GM18868 (cell line): ENCODE measurements at regions not wholly inside any gene's neighbourhood (a gene's known extent, or its start where the extent isn't known, plus 50 kb on each side); places are given as distances from the start of the nearest gene placed in this dataset.

ENCODE experiments used
- ATAC-seq: cut with Tn5 transposase; IDR thresholded peaks from one replicate; pipeline ENCODE4 v1.9.1; 2021; ENCODE audit warnings: mild to moderate bottlenecking, moderate library complexity; ENCODE audit not compliant: unreplicated experiment

DNA sequence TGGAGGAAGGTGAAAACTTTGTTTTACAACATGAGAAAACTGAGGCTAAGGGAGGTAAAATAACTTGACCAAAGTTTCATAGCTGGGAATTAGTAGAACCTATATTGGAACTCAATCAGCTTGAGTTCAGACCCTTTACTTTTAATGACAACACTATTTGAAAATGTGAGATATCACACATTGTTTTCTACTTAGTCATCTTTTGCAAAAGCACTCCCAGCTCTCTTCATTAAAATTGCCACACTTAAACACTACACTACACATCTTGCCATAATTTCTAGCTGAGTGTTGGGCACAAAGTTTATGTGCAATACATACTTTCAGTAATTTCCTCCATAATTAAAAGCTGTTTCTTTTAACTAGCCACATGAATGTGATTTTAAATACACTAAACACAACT is 230.4 kb upstream of the DCBLD2 start:
- ATAC-seq, result no peak

DNA sequence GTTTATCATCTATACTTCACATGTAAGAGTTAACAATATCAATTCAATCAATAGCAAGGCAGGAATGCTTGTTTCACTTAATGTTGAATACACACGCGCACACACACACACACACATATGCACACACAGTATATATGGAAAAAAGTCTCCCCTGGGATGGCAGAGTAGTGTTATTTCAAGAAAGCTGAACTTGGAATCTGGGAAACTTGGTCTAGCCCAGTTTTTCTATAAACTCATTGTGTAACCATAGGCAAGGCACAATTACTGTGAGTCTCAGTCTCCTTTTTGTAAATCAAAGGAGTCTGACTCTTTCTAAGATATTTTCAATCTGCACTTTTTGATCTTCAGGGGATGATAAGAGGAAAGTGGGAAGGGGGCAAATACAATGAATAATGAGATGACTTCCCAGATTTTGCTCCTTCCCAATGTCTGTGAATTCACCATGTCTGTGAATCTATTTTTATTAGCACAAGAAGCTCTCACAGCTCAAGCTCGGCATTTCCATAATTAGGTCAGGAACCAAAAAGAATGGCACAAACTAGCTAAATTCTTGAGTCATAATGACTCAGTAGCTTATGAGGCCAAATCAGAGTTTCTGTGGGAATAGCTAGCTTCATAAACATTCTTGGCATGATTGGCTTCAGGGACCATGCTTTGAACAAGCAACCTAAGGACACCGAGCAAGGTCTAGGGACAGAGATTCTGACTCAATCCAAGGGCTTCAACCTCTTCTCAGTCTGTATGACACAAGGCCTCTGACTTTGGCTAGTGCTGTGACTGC is 227.4 kb upstream of the DCBLD2 start:
- ATAC-seq, result no peak

DNA sequence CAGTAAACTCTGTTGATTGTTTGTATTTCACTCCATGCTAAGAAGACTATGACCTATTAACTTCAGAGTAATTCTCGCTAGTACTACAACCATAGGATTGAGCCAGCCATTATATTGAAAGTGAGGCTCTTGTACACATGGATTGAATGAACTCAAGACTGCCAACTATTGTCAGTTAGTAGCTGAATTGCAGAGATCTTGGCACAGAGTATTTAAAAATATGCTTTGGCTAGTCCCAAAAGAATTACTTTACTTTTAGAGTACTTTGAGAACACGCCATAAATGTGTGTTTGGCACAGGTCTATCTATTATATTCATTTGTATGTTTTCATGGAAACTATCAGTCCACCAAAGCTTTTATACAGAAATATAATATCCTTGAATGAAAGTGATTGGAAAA is 226.7 kb upstream of the DCBLD2 start:
- no peak for ATAC-seq

DNA sequence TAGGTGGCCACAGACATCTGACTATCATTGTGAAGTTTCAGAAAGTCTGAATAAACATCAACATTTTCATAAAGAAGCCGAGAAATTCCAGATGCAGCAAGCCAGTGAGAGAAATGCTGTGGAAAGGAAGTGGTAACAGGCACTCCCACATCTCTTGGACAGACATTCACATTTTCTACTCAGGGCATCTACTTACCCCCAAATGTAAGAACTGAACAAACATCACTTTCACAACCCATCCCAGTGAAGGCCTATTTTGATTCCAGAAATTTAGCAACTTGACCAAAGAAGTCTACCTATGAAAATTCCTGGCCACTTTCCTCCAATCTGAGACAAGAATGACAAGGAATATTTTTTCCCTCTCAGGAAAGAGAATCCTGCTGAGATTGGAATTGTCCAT is 224.8 kb upstream of the DCBLD2 start:
- no peak for ATAC-seq

DNA sequence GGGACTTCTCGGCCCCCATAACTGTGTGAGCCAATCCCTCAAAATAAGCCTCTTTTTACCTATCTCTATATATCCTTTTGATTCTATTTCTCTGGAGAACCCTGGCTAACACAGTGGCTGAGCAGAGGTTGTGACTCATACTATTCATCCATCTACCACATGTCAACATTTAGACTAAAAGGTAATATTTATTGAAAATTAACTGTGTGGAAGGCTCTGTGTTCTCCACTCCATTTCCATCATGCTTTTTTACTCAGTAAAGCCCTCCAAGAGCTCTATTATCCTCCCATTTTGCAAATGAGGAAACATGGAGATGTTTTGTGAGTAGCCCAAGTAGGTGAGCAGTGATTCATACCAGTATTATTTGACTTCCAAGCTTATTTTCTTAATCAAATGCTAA is 217.9 kb upstream of the DCBLD2 start:
- ATAC-seq, result no peak

DNA sequence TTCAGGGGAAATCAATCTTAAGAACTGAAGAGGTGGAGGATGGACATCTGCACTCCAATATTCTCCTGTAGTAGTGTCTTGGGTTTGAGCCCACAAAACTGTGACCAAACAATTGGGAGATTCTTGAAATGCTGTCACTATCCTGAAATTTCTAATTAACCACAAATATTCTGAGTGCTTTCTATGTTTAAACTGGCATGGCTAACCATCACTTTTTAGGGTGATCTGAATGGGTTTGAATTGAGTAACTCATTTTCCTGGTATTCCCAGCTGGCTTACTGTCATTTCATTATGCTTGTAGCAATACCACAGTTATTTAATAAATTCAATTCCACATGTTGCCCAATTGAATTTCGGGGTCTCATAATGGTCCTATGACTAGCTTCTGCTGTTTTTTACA is 216.9 kb upstream of the DCBLD2 start:
- no peak for ATAC-seq

DNA sequence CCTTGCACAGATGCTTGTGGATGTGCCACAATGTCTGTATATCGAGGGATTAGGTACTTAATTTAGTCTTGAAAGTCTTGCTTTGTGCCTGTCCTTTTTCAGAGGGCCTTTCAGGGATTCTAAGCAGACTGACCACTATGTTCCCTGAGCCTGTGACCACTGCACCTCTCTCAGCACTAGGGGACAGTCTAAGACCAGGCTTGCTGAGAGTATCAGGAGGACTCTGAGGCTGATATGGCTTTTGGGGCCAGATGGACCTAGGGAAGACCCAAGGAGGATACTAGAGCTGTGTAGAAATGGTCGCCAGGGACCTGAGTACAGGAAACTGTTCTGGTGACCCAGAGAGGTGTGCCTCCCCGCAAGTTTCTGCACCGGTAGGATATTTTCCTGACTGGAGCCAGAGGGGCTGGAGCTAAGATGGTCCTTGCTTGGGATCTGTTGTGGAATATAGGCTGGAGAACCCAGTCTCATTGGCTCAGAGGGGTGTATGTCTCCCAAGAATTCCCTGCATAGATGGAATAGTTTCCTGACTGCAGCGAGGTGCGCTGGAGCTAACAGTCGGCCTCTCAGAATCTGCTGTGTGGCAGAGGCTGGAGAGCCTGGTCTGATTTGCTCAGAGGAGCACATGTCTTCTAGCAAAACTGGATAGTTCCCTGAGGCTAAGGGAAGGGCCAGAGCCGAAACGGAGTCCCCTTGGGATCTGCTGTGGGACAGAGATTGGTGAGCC is 213.2 kb upstream of the DCBLD2 start:
- peak; percentile 47 for ATAC-seq

DNA sequence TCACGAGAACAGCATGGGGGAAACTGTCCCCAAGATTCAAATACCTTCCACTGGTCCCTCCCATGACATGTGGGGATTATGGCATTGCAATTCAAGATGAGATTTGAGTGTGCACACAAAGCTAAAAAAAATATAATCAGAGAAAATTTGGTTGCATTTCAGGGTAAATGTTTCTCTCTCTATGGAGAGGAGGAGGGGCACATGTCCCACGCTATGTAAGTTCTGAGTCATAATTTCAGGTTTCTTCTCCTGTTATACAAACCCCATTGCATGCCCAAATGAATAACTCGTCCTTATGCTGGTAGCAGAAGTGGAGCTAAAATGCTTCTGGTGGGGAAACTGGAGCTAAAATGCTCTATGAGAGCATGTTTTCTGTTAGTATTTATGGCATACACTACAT is 209.7 kb upstream of the DCBLD2 start:
- ATAC-seq, result peak; percentile 91

DNA sequence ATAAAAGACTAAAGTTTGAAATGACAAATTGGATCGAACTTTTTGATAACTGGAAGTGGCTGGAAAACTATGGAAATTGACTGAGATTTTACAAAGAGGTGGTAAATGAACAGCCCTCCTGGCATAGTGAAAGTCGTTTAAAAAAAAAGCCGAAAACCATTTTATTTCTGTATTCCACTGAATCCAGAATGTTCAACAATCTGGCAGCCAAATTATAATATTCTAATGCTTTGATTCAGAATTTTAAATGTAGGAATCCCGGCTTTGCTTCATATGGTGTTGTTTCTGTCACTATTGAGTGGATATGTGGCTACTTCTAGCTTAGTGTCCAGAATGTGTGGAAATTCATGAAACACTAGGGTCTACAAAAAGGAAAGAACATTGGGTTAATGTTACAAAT is 208.9 kb upstream of the DCBLD2 start:
- no peak for ATAC-seq

DNA sequence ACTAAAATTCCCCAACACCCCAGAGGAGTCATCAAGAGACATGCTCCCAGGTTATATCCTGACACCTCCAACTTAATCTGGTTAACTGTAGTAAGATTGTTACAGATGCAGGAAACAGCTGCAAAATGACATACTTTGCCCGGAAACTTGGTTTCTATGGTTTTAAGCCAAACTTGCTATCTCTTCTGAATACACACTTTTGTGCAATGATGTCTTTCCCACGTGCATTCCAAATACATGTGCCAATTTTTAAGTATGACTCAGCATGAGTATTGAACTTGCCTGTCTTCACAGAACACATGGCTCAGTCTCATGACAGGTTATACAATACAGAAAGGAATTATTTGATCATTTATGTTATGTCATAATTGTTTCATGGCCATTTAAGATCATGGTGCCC is 207.0 kb upstream of the DCBLD2 start:
- ATAC-seq, result no peak

DNA sequence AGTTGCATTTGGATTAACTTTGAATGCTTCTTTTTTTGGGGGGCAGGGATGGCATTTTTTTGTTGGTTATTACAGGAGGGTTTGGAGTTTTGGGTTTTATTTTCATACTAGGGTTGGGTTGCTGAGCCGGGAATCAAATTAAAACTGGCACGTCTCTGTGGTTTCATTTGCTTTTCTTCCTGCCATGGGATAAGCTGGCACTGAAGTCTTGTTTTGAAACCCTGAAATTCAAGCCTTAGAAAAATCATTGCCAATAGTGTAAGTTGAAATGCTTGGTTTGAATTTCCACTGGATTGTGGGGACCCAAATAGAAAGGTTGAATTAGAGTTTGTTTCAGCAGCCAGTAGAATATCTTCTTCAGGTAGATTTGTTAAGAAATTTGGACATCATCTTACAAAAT is 193.1 kb upstream of the DCBLD2 start:
- ATAC-seq, result no peak

DNA sequence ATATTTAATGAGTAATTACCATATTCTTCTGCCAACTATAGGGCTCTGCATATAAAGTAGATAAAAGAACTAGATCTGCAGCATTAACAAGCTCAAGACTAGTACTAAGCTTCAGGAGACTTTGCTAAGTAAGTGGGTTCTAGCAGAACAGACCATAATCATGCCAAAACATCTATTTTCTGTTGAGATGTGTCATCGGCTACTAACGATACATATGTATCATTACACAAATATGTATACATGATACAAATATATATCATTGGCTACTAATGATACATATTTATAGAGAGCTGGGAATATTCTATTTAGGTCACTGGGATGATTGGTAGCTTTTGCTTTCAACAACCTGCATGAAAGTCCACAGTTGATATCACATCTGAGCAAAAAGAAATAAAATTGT is 185.8 kb upstream of the DCBLD2 start:
- ATAC-seq, result no peak

DNA sequence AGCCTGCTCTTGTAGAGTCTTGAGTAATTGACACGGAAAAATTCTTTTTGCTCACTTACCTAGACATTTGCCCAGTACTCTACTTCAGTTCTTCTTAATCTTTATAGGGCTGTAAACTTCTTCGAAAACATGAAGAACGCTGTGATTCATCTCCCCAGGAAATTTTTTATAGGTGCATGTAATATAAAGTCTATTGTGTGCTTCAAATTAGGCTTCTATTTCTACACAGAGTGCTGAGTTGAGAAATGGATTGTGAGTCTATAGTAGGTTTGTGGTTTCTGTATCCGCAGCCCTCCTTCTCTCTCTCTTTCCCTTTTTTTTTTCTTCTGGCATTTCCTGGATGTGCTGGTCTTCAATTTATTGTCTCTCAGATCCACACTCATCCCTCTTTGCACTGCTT is 183.3 kb upstream of the DCBLD2 start:
- no peak for ATAC-seq

DNA sequence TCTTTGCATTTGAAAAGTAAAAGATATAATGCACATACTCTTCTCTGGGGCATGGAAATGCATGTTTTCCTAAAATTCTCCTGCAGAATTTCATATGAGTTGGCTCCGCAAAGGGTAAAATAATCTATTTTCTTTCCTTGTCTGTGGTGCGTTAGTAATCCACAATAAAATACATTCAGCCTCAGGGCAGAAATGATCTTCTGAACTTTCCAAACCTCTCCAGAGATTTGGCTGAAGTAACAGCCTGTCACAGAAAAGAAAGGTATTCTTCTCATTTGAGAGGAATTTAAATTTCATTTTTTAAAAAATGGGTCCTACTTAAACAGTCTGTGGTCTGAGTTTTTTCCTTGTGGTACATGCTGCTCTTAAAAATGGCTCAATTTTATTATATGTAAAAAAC is 182.7 kb upstream of the DCBLD2 start:
- ATAC-seq, result no peak

DNA sequence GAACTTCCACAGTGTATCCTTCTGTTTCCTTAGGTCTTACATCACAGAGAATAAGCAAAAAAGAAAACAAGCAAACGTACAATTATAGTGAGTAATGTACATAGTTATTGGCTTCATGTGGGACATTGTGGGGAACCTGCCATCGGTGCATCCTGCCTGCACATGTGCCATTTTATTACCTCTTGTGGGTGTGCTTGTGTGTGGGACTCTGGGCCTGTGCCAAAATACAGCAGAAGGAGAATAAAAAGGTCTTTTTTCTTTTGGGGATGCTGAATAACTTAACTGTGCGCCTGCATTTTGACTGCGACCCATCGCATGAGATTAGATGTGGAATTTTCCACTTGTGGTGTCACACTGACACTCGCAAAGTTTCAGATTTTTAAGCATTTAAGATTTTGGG is 169.6 kb upstream of the DCBLD2 start:
- ATAC-seq, result no peak

DNA sequence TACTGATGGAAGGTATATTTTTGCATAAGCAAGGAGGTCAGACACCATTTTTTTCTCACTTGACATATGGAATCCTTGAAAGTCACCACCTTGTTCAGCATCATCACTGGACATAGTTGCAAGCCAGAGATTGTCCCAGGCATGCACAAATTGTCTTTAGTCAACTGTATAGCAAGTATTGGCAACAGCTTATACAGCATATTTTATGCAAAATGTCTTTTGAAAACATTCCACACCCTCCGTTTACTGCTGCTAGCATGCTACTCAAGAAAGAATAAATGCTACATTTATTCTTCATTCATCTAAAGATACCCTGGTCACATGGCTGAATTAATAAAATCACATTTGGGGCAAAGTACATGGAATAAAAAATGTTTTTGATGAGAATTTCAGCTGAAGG is 168.5 kb upstream of the DCBLD2 start:
- no peak for ATAC-seq

DNA sequence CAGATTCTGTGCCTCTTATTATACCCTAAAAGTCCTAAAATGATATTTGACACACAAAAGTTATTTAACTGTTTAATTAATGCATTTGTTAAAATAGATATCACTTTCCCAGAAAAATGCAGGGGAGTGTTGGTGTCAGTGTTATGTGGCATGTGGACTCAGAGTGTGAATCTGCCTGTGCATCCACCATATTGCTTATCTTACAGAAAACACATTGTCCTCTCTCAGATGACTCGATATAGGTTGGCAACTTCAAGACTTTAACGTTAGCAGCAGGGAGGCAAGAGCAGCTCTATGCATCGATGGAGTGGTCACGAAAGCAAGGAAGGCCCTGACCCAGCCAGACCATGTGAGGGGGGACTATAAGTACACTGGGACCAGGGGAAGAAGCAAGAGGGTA is 165.4 kb upstream of the DCBLD2 start:
- no peak for ATAC-seq

DNA sequence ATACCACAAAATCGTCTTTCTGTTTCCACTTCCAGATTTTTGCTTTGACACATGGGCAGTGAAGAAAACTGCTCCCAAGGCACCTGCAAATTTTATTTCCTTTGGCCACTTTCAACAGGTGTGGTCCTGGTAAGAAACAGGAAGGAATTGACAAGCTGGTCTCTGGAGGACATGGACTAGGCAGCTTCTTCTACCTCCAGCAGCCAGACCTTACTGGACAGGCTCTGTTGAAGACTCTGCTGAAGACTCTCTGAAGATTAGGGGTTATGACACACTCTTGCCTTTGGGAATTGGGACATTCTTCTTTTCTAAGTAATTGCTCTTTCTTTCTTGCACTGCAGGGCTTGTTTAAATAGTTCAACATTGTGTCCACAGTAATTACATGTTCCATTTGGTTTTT is 147.7 kb upstream of the DCBLD2 start:
- ATAC-seq, result no peak

DNA sequence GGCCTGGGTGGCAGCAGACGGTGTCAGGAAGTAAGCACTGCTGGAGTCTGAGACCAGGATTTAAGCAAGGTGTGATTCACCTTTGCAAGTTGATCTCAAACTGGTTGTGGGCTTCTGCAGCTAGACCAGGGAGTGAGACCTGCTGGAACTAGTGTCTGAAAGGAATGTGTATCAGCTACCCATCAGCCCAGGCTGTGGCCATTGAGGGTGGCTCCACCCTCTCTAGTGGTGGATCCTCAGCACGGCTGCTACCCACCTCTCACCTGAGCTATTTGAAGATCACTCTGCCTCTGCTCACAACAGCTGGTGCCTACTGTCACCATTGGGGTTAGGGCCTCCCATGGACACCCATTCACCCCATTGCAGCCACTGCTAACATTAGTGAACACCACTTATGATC is 140.3 kb upstream of the DCBLD2 start:
- ATAC-seq, result no peak

DNA sequence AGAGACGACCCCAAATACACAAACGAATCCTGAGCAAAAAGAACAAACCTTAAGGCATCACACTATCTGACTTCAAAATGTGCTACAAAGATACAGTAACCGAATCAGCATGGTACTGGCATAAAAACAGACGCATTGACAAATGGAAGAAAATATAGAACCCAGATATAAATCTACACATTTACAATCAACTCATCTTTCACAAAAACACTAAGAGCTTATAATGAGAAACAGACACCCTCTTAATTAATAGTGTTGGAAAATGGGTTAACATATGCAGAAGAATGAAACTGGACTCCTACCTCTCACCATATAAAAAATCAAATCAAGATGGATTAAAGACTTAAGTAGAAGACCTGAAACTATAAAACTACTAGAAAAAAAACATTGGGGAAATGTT is 130.3 kb upstream of the DCBLD2 start:
- ATAC-seq, result no peak

DNA sequence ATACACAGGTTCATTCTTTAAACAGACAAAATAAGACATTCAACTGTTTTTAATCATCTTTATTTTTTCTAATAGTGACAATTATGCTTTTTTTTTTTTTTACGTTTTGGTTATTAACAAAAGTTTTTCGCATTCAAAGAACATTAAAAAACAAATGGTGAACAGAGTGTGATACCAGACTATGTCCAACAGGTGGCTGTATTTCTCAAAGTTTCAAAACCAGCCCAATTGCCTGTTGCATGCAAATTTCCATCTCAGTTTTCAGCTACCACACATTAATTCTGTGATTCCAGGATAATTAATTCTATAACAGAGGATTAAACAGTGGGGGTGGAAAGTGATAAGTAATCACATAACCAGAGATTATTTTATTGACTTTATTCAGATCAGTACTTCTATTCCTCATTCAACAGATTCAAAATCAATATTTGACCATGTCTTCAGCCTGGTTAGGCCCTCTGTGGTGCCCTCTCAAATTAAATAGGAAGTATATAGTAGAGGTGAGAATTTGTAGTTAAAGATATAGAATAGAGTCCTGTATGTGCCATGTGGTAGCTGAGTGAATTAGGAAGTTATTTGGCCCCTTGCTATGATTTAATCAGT is 122.2 kb upstream of the DCBLD2 start:
- ATAC-seq, result peak; percentile 86

DNA sequence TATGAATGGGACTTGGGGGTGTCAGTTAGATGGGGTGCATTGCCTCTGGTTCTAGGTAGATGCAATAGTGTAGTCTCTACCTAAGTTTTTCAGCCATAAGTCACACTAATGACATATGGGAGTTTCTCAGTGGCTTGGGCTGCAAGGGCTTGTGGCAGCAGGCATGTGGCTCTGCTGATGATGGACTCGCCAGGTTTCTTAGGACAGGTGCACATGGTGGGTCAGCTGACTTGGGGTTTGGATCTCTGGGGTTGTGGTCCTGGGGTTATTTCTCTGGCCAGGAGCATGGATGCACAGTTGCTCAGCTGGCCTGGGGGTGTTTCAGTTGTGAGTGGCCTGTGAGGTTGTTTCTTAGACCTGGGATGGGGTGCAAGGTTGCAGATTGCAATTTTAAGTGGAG is 120.0 kb upstream of the DCBLD2 start:
- ATAC-seq, result no peak
